WTC11 (cell line): ENCODE measurements at regions not wholly inside any gene's neighbourhood (a gene's known extent, or its start where the extent isn't known, plus 50 kb on each side); places are given as distances from the start of the nearest gene placed in this dataset.

Experiments used
- ATAC-seq: fragments of 200-7000 bp; cut with Tn5 transposase; 2 replicates; pipeline ENCODE4 v1.10.0; 2021; ENCODE audit warnings: mild to moderate bottlenecking, moderate library complexity
- CTCF ChIA-PET: fragments of 300-600 bp; sonication (Branson Sonifier 250); formaldehyde crosslinking; loops from one replicate; lab custom pipeline; 2021; ENCODE audit warnings: antibody characterized with exemption; lab: Charles Lee
- POLR2A ChIA-PET: fragments of 350-600 bp; sonication (Branson Sonifier 250); formaldehyde crosslinking; loops from one replicate; lab custom pipeline; 2021; ENCODE audit warnings: antibody characterized with exemption; lab: Charles Lee
- DNase-seq: peaks from one replicate; pipeline ENCODE4 v3.0.0; 2021; ENCODE audit warnings: low spot score
- H3K27ac Mint-ChIP-seq: 2 replicates; pipeline ENCODE4 v1.8.0; 2021; ENCODE audit warnings: mixed read lengths
- H3K27me3 Mint-ChIP-seq: 2 replicates; pipeline ENCODE4 v1.8.0; 2021; ENCODE audit warnings: low read depth, mild to moderate bottlenecking, moderate library complexity, mixed read lengths
- H3K36me3 Mint-ChIP-seq: 2 replicates; pipeline ENCODE4 v1.8.0; 2021; ENCODE audit warnings: mixed read lengths
- H3K4me1 Mint-ChIP-seq: 2 replicates; pipeline ENCODE4 v1.8.0; 2022; ENCODE audit warnings: mixed read lengths
- H3K4me3 Mint-ChIP-seq: 2 replicates; pipeline ENCODE4 v1.8.0; 2021; ENCODE audit warnings: mild to moderate bottlenecking, moderate library complexity, mixed read lengths
- H3K9me3 Mint-ChIP-seq: 2 replicates; pipeline ENCODE4 v1.8.0; 2021; ENCODE audit warnings: mixed read lengths
- ATF1 ChIP-seq: sonication (generic); formaldehyde crosslinking; IDR thresholded peaks from 2 replicates; pipeline ENCODE4 v1.8.1; 2023; ENCODE audit warnings: mild to moderate bottlenecking, moderate library complexity, missing genetic modification reagents
- CBFB ChIP-seq: sonication (generic); formaldehyde crosslinking; IDR thresholded peaks from 2 replicates; pipeline ENCODE4 v1.8.1; 2022; ENCODE audit warnings: mild to moderate bottlenecking, low read depth, missing genetic modification reagents
- CREM ChIP-seq: sonication (generic); formaldehyde crosslinking; IDR thresholded peaks from 2 replicates; pipeline ENCODE4 v1.8.1; 2022; ENCODE audit warnings: mild to moderate bottlenecking, missing genetic modification reagents, moderate library complexity
- EMX1 ChIP-seq: fragments of 250-450 bp; sonication (Bioruptor Pico); IDR thresholded peaks from 2 replicates; pipeline ENCODE4 v1.8.0; 2021; ENCODE audit warnings: mild to moderate bottlenecking
- ESRRA ChIP-seq: sonication (generic); formaldehyde crosslinking; IDR thresholded peaks from 2 replicates; pipeline ENCODE4 v1.8.1; 2022; ENCODE audit warnings: mild to moderate bottlenecking, missing genetic modification reagents, borderline replicate concordance
- ETV6 ChIP-seq: sonication (generic); formaldehyde crosslinking; IDR thresholded peaks from 2 replicates; pipeline ENCODE4 v1.8.1; 2022; ENCODE audit warnings: mild to moderate bottlenecking, missing genetic modification reagents
- IRF2 ChIP-seq: sonication (generic); formaldehyde crosslinking; IDR thresholded peaks from 2 replicates; pipeline ENCODE4 v1.8.0; 2022; ENCODE audit warnings: low read depth, missing genetic modification reagents, borderline replicate concordance
- JUN ChIP-seq: sonication (generic); formaldehyde crosslinking; IDR thresholded peaks from 2 replicates; pipeline ENCODE4 v1.8.0; 2023; ENCODE audit warnings: mild to moderate bottlenecking, missing genetic modification reagents
- NR1H2 ChIP-seq: sonication (generic); formaldehyde crosslinking; IDR thresholded peaks from 2 replicates; pipeline ENCODE4 v1.9.0; 2021; ENCODE audit warnings: mild to moderate bottlenecking, moderate library complexity, missing genetic modification reagents
- NR2C2 ChIP-seq: sonication (generic); formaldehyde crosslinking; IDR thresholded peaks from 2 replicates; pipeline ENCODE4 v1.8.0; 2022; ENCODE audit warnings: mild to moderate bottlenecking, missing genetic modification reagents
- OVOL2 ChIP-seq: fragments of 250-450 bp; sonication (Bioruptor Pico); IDR thresholded peaks from 2 replicates; pipeline ENCODE4 v1.9.0; 2021; ENCODE audit warnings: mild to moderate bottlenecking, borderline replicate concordance
- SMAD4 ChIP-seq: sonication (generic); formaldehyde crosslinking; IDR thresholded peaks from 2 replicates; pipeline ENCODE4 v1.8.0; 2022; ENCODE audit warnings: mild to moderate bottlenecking, missing genetic modification reagents
- ZNF121 ChIP-seq: sonication (generic); formaldehyde crosslinking; IDR thresholded peaks from 2 replicates; pipeline ENCODE4 v1.8.0; 2023; ENCODE audit warnings: missing genetic modification reagents
- ZNF232 ChIP-seq: sonication (generic); formaldehyde crosslinking; IDR thresholded peaks from 2 replicates; pipeline ENCODE4 v1.8.0; 2022; ENCODE audit warnings: mild to moderate bottlenecking, missing genetic modification reagents
- ZNF263 ChIP-seq: sonication (generic); formaldehyde crosslinking; IDR thresholded peaks from 2 replicates; pipeline ENCODE4 v1.8.1; 2022; ENCODE audit warnings: low read depth, mild to moderate bottlenecking, moderate library complexity, missing genetic modification reagents
- TF ChIP-seq, protein P1 (sequence below): sonication (generic); formaldehyde crosslinking; IDR thresholded peaks from 2 replicates; pipeline ENCODE4 v1.8.1; 2023; ENCODE audit warnings: mild to moderate bottlenecking, moderate library complexity, missing genetic modification reagents
- TF ChIP-seq, protein P2 (sequence below): sonication (generic); formaldehyde crosslinking; conservative IDR thresholded peaks from 2 replicates; pipeline ENCODE4 v1.8.1; 2022; ENCODE audit warnings: mild to moderate bottlenecking, missing genetic modification reagents
- TF ChIP-seq, protein P3 (sequence below): sonication (generic); formaldehyde crosslinking; IDR thresholded peaks from 2 replicates; pipeline ENCODE4 v1.8.1; 2022; ENCODE audit warnings: missing genetic modification reagents, borderline replicate concordance
- TF ChIP-seq, protein P4 (sequence below): fragments of 250-450 bp; sonication (Bioruptor Pico); IDR thresholded peaks from 2 replicates; pipeline ENCODE4 v1.9.0; 2021; ENCODE audit warnings: moderate library complexity, mild to moderate bottlenecking, inconsistent platforms, borderline replicate concordance
- TF ChIP-seq, protein P5 (sequence below): sonication (generic); formaldehyde crosslinking; IDR thresholded peaks from 2 replicates; pipeline ENCODE4 v1.8.0; 2022; ENCODE audit warnings: mild to moderate bottlenecking, missing genetic modification reagents
- TF ChIP-seq, protein P6 (sequence below): sonication (generic); formaldehyde crosslinking; IDR thresholded peaks from 2 replicates; pipeline ENCODE4 v1.8.1; 2022; ENCODE audit warnings: low read depth, mild to moderate bottlenecking, moderate library complexity, missing genetic modification reagents, borderline replicate concordance
- TF ChIP-seq, protein P7 (sequence below): sonication (generic); formaldehyde crosslinking; IDR thresholded peaks from 2 replicates; pipeline ENCODE4 v1.8.0; 2022; ENCODE audit warnings: mild to moderate bottlenecking, missing genetic modification reagents
- TF ChIP-seq, protein P8 (sequence below): sonication (generic); formaldehyde crosslinking; IDR thresholded peaks from 2 replicates; pipeline ENCODE4 v1.8.0; 2022; ENCODE audit warnings: missing genetic modification reagents

DNA sequence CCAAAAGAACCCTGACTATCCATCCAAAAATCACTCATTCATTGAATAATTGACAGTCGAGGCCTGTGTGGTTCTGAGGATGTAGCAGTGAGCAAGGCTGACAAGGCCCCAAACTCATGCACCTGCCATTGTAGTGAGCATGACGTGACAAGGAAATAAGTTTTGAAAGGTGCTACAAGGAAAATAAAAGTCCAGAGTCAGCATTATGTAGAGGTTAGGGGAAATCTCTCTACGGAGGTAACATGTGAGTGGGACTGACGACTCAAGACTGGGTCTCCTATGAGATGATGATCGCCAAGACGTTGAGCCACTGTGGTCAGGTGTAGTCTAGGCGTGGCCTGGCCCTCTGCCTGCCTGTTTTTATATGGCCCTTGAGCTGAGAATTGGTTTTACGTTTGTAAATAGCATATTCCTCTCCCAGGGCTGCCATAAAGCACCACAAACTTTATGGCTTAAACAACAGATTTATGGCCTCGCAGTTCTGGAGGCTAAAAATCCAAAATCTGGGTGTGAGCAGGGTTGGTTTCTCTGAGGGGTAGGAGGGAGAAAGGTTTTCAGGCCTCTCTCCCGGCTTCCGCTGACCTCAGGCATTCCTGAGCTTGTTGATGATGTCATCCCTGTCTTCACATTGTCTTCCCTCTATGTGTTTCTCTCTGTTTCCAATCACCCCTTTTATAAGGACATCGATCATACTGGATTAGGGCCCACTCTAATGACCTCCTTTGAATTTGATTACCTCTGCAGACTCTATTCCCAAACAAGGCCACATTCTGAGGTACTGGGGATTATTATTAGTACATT is 206.4 kb upstream of the EGFLAM start:
- no peak overlapping the region for H3K4me3 Mint-ChIP-seq
- DNase-seq (no peak), ATAC-seq (no peak)
- H3K27ac Mint-ChIP-seq, result no peak overlapping the region
- H3K27me3 Mint-ChIP-seq, result no peaks in the 10 kb centered on the region
- H3K36me3 Mint-ChIP-seq, result no peaks in the 10 kb centered on the region
- CTCF ChIA-PET, result interaction anchor here (1.7 kb wide), 1 partner anchor 141 kb away, joined by 4 read pairs; no protein-coding TSS in a partner anchor
- POLR2A ChIA-PET, result no interaction called here
- TF ChIP-seq, protein P1, sequence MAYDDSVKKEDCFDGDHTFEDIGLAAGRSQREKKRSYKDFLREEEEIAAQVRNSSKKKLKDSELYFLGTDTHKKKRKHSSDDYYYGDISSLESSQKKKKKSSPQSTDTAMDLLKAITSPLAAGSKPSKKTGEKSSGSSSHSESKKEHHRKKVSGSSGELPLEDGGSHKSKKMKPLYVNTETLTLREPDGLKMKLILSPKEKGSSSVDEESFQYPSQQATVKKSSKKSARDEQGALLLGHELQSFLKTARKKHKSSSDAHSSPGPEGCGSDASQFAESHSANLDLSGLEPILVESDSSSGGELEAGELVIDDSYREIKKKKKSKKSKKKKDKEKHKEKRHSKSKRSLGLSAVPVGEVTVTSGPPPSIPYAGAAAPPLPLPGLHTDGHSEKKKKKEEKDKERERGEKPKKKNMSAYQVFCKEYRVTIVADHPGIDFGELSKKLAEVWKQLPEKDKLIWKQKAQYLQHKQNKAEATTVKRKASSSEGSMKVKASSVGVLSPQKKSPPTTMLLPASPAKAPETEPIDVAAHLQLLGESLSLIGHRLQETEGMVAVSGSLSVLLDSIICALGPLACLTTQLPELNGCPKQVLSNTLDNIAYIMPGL (CRISPR knock-in tag), result no peak
- TF ChIP-seq, protein P2, sequence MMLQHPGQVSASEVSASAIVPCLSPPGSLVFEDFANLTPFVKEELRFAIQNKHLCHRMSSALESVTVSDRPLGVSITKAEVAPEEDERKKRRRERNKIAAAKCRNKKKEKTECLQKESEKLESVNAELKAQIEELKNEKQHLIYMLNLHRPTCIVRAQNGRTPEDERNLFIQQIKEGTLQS (CRISPR knock-in tag), result no peak
- TF ChIP-seq, protein P3, sequence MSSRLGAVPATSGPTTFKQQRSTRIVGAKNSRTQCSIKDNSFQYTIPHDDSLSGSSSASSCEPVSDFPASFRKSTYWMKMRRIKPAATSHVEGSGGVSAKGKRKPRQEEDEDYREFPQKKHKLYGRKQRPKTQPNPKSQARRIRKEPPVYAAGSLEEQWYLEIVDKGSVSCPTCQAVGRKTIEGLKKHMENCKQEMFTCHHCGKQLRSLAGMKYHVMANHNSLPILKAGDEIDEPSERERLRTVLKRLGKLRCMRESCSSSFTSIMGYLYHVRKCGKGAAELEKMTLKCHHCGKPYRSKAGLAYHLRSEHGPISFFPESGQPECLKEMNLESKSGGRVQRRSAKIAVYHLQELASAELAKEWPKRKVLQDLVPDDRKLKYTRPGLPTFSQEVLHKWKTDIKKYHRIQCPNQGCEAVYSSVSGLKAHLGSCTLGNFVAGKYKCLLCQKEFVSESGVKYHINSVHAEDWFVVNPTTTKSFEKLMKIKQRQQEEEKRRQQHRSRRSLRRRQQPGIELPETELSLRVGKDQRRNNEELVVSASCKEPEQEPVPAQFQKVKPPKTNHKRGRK, result no peak
- TF ChIP-seq ZNF121 (CRISPR knock-in tag), result no peak
- TF ChIP-seq ESRRA, result no peak
- no peak for TF ChIP-seq CBFB
- TF ChIP-seq CREM, result no peak
- no peak for TF ChIP-seq EMX1 (CRISPR knock-in tag)
- no peak for TF ChIP-seq NR1H2 (CRISPR knock-in tag)
- TF ChIP-seq, protein P4, sequence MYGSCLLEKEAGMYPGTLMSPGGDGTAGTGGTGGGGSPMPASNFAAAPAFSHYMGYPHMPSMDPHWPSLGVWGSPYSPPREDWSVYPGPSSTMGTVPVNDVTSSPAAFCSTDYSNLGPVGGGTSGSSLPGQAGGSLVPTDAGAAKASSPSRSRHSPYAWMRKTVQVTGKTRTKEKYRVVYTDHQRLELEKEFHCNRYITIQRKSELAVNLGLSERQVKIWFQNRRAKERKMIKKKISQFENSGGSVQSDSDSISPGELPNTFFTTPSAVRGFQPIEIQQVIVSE, result no peak
- no peak for TF ChIP-seq OVOL2
- TF ChIP-seq, protein P5, sequence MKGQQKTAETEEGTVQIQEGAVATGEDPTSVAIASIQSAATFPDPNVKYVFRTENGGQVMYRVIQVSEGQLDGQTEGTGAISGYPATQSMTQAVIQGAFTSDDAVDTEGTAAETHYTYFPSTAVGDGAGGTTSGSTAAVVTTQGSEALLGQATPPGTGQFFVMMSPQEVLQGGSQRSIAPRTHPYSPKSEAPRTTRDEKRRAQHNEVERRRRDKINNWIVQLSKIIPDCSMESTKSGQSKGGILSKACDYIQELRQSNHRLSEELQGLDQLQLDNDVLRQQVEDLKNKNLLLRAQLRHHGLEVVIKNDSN (CRISPR knock-in tag), result no peak
- TF ChIP-seq, all 79 proteins: peak for 0
- Mint-ChIP-seq H3K9me3 (no peaks in the 10 kb centered on the region), H3K4me1 (peaks cover 12% of the 10 kb centered on the region)

DNA sequence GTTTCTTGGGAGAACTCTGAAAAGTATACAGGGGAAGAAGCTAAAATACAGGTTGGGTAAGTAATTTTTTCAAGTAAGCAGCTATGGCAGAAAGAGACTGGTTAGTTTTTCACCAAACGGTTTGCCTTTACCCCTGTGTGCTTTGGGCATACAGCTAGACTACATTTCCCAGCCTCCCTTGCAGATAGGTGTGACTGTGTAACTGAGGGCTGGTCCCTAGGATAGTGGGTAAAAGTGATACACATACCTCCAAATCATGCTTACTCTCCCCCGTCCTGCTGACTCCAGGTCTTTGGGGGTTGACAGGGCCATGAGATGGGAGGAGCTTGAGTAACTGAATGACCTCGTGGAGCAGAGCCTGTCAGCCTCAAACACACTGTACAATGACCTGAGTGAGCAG is 208.6 kb upstream of the GDNF start:
- ChIA-PET CTCF (no interaction called here), POLR2A (no interaction called here)
- no peak overlapping the region for H3K27ac Mint-ChIP-seq
- no peak overlapping the region for H3K4me3 Mint-ChIP-seq
- no peaks in the 10 kb centered on the region for H3K9me3 Mint-ChIP-seq
- no peaks in the 10 kb centered on the region for H3K27me3 Mint-ChIP-seq
- H3K4me1 Mint-ChIP-seq, result peaks cover 12% of the 10 kb centered on the region
- peak; percentile 78 for ATAC-seq
- H3K36me3 Mint-ChIP-seq, result no peaks in the 10 kb centered on the region
- DNase-seq, result no peak
- TF ChIP-seq ZNF263 (CRISPR knock-in tag) (no peak), ATF1 (no peak), SMAD4 (no peak), ETV6 (CRISPR knock-in tag) (no peak), ZNF232 (CRISPR knock-in tag) (no peak), JUN (CRISPR knock-in tag) (no peak), IRF2 (CRISPR knock-in tag) (no peak), NR2C2 (no peak)
- TF ChIP-seq, protein P6, sequence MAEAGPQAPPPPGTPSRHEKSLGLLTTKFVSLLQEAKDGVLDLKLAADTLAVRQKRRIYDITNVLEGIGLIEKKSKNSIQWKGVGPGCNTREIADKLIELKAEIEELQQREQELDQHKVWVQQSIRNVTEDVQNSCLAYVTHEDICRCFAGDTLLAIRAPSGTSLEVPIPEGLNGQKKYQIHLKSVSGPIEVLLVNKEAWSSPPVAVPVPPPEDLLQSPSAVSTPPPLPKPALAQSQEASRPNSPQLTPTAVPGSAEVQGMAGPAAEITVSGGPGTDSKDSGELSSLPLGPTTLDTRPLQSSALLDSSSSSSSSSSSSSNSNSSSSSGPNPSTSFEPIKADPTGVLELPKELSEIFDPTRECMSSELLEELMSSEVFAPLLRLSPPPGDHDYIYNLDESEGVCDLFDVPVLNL (CRISPR knock-in tag), result no peak
- TF ChIP-seq, protein P7, sequence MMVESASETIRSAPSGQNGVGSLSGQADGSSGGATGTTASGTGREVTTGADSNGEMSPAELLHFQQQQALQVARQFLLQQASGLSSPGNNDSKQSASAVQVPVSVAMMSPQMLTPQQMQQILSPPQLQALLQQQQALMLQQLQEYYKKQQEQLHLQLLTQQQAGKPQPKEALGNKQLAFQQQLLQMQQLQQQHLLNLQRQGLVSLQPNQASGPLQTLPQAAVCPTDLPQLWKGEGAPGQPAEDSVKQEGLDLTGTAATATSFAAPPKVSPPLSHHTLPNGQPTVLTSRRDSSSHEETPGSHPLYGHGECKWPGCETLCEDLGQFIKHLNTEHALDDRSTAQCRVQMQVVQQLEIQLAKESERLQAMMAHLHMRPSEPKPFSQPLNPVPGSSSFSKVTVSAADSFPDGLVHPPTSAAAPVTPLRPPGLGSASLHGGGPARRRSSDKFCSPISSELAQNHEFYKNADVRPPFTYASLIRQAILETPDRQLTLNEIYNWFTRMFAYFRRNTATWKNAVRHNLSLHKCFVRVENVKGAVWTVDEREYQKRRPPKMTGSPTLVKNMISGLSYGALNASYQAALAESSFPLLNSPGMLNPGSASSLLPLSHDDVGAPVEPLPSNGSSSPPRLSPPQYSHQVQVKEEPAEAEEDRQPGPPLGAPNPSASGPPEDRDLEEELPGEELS (CRISPR knock-in tag), result no peak
- TF ChIP-seq, protein P8, sequence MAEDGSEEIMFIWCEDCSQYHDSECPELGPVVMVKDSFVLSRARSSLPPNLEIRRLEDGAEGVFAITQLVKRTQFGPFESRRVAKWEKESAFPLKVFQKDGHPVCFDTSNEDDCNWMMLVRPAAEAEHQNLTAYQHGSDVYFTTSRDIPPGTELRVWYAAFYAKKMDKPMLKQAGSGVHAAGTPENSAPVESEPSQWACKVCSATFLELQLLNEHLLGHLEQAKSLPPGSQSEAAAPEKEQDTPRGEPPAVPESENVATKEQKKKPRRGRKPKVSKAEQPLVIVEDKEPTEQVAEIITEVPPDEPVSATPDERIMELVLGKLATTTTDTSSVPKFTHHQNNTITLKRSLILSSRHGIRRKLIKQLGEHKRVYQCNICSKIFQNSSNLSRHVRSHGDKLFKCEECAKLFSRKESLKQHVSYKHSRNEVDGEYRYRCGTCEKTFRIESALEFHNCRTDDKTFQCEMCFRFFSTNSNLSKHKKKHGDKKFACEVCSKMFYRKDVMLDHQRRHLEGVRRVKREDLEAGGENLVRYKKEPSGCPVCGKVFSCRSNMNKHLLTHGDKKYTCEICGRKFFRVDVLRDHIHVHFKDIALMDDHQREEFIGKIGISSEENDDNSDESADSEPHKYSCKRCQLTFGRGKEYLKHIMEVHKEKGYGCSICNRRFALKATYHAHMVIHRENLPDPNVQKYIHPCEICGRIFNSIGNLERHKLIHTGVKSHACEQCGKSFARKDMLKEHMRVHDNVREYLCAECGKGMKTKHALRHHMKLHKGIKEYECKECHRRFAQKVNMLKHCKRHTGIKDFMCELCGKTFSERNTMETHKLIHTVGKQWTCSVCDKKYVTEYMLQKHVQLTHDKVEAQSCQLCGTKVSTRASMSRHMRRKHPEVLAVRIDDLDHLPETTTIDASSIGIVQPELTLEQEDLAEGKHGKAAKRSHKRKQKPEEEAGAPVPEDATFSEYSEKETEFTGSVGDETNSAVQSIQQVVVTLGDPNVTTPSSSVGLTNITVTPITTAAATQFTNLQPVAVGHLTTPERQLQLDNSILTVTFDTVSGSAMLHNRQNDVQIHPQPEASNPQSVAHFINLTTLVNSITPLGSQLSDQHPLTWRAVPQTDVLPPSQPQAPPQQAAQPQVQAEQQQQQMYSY (CRISPR knock-in tag), result no peak
